ENCODE measurements at regions not wholly inside any gene's neighbourhood (a gene's known extent, or its start where the extent isn't known, plus 50 kb on each side); places are given as distances from the start of the nearest gene placed in this dataset.

GRCh38 chr13:78029901-78030300 lies 111.3 kb upstream of the EDNRB start:
- Histone ChIP-seq H3K4me2 (replicated peaks; ENCODE audit: extremely low read depth, low read length, poor library complexity, severe bottlenecking) (no peak overlapping the region), H3K9me3 (replicated peaks in 1 of 2; ENCODE audit: control insufficient read depth in 1 of 2, insufficient read depth in 1 of 2, low read length in 2 of 2) (no peaks in the 10 kb centered on the region), H4K20me1 (ENCODE audit: insufficient read depth, low read length) (no peaks in the 10 kb centered on the region), H3K4me3 (replicated peaks in 1 of 3; ENCODE audit: low read depth in 2 of 3, low read length in 3 of 3) (no peak overlapping the region), H3K4me1 (ENCODE audit: control insufficient read depth in 1 of 2, insufficient read depth in 2 of 2, low read length in 2 of 2) (no peaks in the 10 kb centered on the region), H3K36me3 (replicated peaks in 1 of 2; ENCODE audit: control insufficient read depth in 1 of 2, insufficient read depth in 2 of 2, low read length in 2 of 2) (no peaks in the 10 kb centered on the region), H3K9ac (ENCODE audit: insufficient read depth, low read length, poor library complexity, severe bottlenecking) (no peak overlapping the region), H3K79me2 (ENCODE audit: insufficient read depth, low read length) (no peaks in the 10 kb centered on the region), H3K27ac (ENCODE audit: low read depth in 1 of 2, low read length in 2 of 2) (no peak overlapping the region), H2AFZ (ENCODE audit: insufficient read depth, low read depth, low read length, poor library complexity, severe bottlenecking) (no peak overlapping the region), H3K27me3 (ENCODE audit: control insufficient read depth in 2 of 2, insufficient read depth in 2 of 2, low read length in 2 of 2) (no peaks in the 10 kb centered on the region)
- Mint-ChIP-seq H3K27me3 (ENCODE audit: low read depth in 3 of 3) (peaks cover 0 to 1% (median 0%) of the 10 kb centered on the region in 3 donors), H3K4me1 (no peaks in the 10 kb centered on the region), H3K9me3 (peaks cover 0 to 4% (median 2%) of the 10 kb centered on the region in 7 donors), H3K4me3 (no peak overlapping the region), H3K27ac (no peak overlapping the region), H3K36me3 (no peaks in the 10 kb centered on the region)
- no CpG with 5 or more reads among the region's 6 CpGs for WGBS (ENCODE audit: insufficient coverage)
- DNase-seq: no peak
- intact Hi-C loops (cut with micrococcal nuclease): loop anchor here in 1 of 2 donors (5.0 to 10.0 kb wide), 3 partner anchors 75 to 1385 kb away; no protein-coding TSS in a partner anchor
- TF ChIP-seq CTCF (IDR thresholded peaks at IDR 0.05): no peak

GRCh38 chr13:78028960-78029359 lies 110.3 kb upstream of the EDNRB start:
- 100% methylated on average over 1 of the region's 1 CpG for WGBS (ENCODE audit: insufficient coverage)
- no peak overlapping the region for H3K4me3 Mint-ChIP-seq
- no peak overlapping the region for H3K4me2 ChIP-seq (replicated peaks; ENCODE audit: extremely low read depth, low read length, poor library complexity, severe bottlenecking)
- no peak overlapping the region for H2AFZ ChIP-seq (ENCODE audit: insufficient read depth, low read depth, low read length, poor library complexity, severe bottlenecking)
- no peaks in the 10 kb centered on the region for H4K20me1 ChIP-seq (ENCODE audit: insufficient read depth, low read length)
- no peaks in the 10 kb centered on the region for H3K4me1 Mint-ChIP-seq
- no peak overlapping the region for H3K27ac ChIP-seq (ENCODE audit: low read depth in 1 of 2, low read length in 2 of 2)
- peaks cover 0 to 1% (median 0%) of the 10 kb centered on the region in 3 donors for H3K27me3 Mint-ChIP-seq (ENCODE audit: low read depth in 3 of 3)
- H3K36me3 Mint-ChIP-seq: no peaks in the 10 kb centered on the region
- no peaks in the 10 kb centered on the region for H3K27me3 ChIP-seq (ENCODE audit: control insufficient read depth in 2 of 2, insufficient read depth in 2 of 2, low read length in 2 of 2)
- DNase-seq: no peak
- H3K27ac Mint-ChIP-seq: no peak overlapping the region
- H3K79me2 ChIP-seq (ENCODE audit: insufficient read depth, low read length): no peaks in the 10 kb centered on the region
- no peak overlapping the region for H3K4me3 ChIP-seq (replicated peaks in 1 of 3; ENCODE audit: low read depth in 2 of 3, low read length in 3 of 3)
- TF ChIP-seq CTCF (IDR thresholded peaks at IDR 0.05): no peak
- H3K36me3 ChIP-seq (replicated peaks in 1 of 2; ENCODE audit: control insufficient read depth in 1 of 2, insufficient read depth in 2 of 2, low read length in 2 of 2): no peaks in the 10 kb centered on the region
- H3K9ac ChIP-seq (ENCODE audit: insufficient read depth, low read length, poor library complexity, severe bottlenecking): no peak overlapping the region
- H3K9me3 ChIP-seq (replicated peaks in 1 of 2; ENCODE audit: control insufficient read depth in 1 of 2, insufficient read depth in 1 of 2, low read length in 2 of 2): no peaks in the 10 kb centered on the region
- intact Hi-C loops (cut with micrococcal nuclease): loop anchor here in 1 of 2 donors (5.0 to 10.0 kb wide), 3 partner anchors 76 to 1386 kb away; no protein-coding TSS in a partner anchor
- H3K4me1 ChIP-seq (ENCODE audit: control insufficient read depth in 1 of 2, insufficient read depth in 2 of 2, low read length in 2 of 2): no peaks in the 10 kb centered on the region
- H3K9me3 Mint-ChIP-seq: peaks cover 2 to 7% (median 6%) of the 10 kb centered on the region in 7 donors
